ENCODE measurements at regions not wholly inside any gene's neighbourhood (a gene's known extent, or its start where the extent isn't known, plus 50 kb on each side); places are given as distances from the start of the nearest gene placed in this dataset.
"Not testable (repeated sequence)": the region's sequence is repeated elsewhere in the genome, so short reads cannot be mapped to it uniquely, and the experiment has no call there.

DNA sequence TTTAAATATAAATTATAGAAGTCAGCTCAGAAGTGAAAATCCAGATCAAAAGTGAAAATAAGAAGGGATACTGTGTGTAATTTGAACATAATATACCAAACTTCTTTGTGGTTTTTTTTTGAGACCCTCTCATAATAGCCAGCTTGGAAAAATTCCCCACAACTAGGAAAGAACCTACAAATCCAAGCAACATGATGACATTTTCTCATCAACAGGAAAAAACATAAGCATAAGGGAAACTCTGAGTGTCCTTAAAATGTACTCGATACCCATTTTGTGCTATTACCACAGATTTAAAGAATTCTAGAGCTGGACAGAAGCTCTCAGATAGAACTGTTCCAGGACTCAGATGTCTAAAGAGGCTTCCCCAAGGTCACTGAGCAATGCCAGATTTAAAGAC, 214.8 kb upstream of the KLF14 start:
- no peak for DNase-seq (ENCODE audit: low read depth)

DNA sequence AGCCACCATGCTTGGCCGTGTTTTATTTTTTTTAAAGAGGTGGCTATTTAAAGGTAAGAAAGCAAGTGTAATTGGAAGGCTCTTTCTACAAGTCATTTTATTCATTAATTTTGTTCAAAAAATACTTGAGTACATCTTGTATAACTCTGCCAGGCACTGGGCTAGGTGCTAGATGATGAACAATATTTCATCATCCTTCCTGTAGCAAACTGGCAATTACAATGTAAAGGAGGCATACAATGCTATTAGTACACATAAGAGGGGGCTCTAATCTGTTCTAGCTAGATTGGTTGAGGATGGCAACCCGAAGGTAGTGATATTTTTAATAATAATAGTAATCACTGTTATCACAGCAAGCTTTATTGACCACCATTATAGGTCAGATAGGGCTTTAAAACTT, 215.5 kb upstream of the KLF14 start:
- no peak for DNase-seq (ENCODE audit: low read depth)

DNA sequence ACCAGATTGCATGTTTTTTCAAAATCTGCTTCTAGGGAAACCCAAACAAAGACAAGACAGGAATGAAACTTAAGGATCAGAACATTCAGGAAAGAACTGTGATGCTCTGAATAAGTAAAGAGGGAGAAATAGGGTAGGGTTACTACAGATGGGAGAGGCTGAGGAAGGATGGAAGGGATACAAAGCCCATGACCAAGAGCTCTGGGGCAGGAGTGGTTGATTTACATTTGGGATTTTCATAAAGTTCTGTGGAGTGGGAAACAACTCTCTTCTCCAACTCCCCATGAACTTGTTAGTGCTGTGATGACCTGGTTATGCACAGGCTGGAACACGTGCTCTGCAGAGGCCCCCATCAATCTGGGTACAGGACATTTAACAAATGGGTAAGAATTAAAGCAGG, 216.0 kb upstream of the KLF14 start:
- DNase-seq (ENCODE audit: low read depth): no peak

DNA sequence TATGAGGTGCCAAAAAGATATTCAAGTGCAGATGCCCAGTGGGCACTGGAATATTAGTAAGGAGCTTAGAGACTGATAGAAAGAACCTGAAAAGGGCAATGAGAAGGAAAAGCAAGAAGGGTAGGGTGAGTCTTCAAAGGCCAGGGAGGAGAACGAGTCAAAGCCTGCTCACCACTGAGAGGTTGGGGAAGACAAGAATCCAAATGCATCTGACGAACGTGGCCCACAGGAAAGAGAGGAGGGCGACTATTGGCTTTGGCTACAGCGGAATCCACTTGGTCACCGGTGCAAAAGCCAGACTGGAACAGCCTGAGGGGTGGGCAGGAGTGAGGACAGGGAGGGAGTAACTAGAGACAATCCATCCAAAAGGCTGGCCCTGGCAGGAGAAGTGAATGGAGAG, 216.7 kb upstream of the KLF14 start:
- DNase-seq (ENCODE audit: low read depth): no peak

DNA sequence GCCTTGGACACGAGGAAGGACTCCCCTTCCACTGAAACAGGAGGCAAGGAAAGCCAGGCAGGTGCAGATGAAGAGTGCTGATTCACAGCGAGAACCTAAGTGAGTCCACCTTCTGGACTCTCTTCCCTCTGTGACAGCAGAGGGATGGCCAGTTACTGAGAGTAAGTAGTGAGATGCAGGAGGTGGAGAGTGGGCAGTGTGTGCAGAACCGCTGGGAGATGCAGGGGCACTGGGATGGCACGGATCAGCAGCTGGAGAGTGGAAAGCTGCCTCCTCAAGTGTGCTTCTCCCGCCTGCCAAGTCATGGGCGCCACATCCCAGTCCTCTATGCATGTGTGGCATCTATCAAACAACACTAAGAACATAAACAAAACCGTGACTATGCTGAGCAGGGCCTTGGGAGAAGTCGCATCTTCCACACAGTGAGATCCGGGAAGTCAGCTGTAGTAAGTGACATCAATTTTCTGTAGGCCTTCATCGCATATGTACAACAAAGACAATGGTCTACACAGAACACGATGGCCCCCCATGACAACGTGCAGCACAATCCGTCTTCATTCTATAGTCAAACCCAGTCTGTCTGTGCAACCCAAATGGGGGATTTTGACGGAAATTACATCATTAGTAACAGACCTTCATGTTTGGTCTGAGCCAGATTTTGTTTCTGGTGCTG, 217.4 kb upstream of the KLF14 start:
- no peak for DNase-seq (ENCODE audit: low read depth)

DNA sequence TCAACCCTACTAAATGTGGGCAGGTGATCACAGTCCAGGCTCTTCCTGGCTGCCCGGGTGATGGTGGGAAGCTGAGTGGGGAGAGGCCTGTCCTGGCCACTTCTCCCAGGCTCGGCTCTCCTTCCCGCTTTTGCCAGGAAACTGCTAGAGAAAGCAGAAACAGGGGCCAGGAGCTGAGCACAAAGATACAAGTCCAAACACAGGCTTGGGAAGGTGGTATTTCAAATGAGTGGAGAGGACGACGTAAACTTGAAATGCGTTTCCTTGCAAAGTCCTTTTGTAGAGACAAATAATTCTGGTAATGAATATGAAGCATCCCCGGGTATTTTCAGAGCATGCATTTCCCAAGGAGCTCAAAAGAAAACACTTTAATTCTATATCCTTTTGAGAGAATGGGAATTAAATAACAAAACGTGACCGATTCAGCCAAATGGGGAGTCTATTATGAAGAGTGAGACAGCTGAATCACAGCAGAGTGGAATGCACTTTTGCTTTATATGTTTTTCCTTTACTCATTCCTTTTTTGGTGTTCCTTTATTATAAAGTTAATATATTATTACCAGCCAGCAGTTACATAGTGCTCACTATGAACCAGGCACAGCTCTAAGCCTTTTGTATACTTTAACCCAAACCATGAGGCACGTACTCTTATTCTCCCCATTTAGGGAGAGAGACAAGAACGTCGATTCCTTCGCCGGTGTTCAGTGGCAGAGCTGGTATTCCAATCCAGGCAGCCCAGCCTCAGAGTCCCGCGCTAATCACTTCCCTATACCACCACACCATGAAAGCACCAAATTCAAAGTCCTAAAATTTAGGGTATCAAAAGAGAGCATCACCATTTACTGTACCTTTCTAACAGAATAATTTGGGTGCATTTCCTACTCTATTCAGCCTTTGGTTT, 218.2 kb upstream of the KLF14 start:
- DNase-seq (ENCODE audit: low read depth): no peak

DNA sequence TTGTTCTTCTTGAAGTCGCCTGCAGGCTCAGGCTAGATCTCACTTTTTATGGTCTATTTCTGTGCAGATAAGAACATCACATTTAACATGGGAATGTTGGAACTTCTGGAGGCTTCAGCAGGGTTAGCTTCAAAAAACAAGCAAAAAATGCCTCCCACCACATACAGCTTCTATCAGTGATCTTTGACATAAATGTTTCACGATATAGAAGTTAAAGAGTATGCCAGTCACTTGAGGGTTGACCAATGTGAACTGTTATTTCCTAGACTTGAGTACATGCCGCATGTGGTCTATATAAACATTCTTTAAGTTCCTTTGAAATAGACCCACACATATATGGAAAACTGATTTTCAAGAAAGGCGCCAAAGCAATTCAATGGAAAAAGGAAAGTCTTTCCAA, 219.2 kb upstream of the KLF14 start:
- DNase-seq (ENCODE audit: low read depth): no peak

DNA sequence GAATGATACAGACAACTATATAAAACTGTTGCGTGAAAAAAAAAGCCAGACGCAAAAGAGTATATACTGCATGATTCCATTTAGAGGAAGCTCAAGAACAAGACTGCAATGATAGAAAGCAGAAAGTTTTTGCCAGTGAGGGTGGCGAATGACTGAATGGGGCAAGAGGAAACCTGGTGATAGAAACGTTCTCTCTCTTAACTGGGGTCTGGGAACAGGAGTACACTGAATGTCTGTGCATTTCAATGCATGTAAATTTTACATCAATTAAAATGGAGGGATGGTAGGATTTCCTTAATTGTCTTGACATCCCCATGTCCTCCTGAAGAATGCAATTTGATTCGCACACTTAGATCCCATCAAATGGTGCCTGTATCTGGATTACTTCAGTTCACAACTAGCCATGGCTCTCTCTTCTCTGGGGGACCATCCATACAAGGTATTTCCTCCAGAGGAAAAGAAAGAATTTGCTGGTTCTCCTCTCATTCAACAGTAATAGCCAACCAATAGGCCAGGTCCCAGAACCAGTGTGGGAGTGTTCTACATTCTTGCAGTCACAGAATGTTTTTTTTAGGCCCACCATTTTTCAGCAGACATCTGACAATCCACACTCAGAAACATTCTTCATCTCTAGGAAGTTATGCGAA, 221.0 kb upstream of the KLF14 start:
- DNase-seq (ENCODE audit: low read depth): no peak

DNA sequence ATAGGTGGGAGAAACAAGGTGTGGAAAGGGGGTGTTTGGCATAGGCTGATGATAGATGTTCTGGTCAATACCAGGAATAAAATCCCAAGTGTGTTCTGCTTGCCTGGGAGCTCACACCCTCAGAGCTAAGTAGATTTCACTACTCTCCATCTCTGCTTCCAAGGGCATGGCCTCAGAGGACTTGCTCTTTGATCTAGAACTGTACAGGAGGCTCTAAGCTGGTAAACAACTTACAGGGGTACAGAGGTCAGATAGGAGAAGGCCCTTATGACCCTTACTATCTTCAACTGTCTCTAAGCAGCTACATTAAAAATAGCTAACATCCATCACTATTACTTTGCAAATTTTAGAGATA, 221.5 kb upstream of the KLF14 start:
- DNase-seq (ENCODE audit: low read depth): no peak

DNA sequence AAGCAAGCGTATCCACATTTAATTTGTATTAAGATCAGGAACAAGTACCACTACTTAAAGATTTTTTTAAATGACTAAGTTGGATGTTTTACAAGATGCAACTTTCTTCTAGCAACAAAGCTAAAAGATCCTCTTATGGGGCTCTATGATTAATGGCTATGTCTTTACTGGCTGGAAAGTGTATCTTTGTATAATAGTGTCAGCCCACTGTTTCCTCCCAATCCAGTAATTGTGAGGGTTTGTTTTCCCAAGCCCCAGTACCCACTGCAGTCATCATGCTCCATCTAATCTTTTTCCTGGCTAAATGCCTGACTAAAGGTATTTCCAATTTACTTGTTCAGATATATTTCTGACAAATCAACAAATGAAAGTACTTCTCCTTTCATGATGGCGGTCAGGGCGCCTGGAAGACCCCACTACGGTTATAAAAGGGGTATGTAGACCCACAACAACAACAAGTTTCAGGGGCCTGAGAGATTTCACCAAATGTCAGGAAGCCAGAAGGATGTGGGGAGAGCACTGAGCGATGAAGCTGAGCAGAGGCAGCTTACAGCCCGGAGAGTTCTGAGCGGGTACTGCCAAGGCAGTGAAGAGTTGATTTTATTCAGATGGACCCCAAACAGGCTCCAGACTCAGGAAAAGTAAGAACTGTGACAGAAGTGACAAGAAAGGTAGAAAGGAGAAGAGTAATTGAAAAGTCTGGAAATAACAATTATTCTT, 222.6 kb upstream of the KLF14 start:
- no peak for DNase-seq (ENCODE audit: low read depth)

DNA sequence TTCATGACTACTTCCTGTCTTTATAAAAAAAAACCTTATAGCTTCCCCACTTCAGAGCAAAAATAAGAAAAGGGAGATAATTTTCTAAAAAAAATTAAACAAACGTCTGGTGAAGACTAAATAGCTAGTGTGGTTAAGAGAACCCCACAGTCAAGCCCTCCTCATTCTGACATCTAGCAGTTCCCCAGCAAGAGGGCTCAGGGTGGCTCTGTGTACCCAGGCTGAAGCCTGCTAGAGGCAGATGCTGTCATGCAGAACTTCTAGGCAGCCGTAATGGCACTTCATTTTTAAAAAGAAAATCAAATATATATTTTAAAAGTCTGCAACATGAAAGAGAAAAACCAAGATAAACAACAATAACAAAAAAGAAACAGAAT, 223.1 kb upstream of the KLF14 start:
- no peak for DNase-seq (ENCODE audit: low read depth)

DNA sequence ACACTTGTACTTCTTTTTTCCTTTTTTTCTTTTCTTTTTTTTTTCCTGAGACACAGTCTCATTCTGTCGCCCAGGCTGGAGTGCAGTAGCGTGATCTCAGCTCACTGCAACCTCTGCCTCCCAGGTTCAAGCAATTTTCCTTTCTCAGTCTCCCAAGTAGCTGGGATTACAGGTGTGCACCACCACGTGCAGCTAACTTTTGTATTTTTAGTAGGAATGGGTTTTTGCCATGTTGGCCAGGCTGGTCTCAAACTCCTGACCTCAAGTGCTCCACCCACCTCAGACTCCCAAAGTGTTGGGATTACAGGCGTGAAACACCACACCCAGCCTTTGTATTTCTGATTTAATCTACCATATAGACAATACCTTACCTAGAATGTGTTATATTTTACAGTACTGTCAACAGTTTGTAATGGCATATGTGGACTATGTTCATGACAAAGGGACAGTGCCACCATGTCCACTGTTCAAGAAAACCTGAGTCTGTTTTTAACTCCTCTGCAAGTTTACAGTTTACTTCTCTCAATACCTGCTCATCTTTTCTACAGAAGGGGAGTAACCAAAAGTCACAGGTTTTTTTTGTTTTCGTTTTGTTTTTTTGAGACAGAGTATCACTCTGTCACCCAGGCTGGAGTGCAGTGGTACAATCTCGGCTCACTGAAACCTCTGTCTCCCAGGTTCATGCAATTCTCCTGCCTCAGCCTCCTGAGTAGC, 223.9 kb upstream of the KLF14 start:
- not testable (repeated sequence) for DNase-seq (ENCODE audit: low read depth)

DNA sequence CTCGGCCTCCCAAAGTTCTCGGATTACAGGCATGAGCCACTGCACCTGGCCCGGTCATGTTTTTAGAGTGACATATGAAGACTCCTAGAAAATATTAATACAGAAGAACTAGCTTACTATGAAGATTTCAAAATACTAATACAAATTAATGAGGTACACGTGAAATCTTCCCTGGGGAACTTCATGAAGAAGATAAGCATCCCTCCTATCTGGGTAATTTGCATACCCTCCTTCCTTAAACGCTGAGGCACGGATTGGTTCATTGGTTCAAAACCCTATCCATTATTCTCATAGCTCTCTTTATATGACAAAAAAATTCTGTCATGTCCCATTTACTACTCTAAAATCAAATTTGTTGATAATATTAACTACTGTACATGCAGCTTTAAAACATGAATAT, 224.8 kb upstream of the KLF14 start:
- no peak for DNase-seq (ENCODE audit: low read depth)

DNA sequence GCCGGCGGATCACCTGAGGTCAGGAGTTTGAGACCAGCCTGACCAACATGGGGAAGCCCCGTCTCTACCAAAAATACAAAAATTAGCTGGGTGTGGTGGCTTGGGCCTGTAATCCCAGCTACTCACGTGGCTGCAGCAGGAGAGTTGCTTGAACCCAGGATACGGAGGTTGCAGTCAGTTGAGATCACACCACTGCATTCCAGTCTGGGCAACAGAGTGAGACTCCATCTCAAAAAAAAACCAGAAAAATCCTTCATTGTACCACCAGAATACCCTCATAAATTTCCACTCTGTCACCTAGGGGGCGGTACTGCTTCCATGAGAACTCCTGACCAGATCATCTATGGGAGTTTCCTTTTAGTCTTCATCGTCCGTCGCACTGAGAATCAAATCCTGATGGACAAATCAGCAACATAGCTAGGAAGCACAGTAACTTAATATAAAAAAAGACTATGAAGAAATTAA, 225.8 kb upstream of the KLF14 start:
- no peak for DNase-seq (ENCODE audit: low read depth)

DNA sequence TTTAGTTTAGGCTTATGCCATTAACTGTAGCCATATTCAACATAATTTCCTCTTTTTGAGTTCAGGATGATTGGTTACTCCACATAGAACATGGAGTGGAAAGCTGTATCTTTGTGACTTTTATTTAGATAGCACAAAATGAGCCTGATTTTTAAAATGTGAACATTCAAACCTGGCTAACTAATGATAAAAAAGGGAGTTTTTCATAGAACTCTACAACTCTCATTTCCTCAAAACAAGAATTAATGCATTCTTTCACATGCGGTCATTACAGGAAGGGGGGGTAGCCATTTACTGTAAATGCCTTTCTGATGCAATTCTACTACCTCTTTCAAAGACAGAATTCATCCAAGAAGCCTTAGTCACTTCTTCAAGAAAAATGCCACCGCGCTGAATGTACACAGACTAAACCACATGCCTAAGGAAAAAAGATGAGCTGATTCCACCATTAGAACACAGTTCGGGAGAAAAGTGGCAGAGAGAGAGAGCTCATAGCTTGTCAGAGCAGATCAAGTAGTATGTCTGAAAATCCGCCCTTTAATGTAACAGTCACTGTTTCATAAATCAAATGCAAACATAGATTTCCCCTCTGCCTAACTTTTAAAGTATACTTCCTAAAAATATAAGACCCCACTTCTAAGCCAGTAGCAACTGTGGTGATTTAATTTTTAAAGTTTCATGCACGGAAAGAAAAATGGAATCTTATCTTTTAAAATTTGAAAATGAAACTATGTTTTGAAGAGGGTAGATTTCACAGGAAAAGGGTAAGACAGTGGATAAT, 226.4 kb upstream of the KLF14 start:
- DNase-seq (ENCODE audit: low read depth): no peak

DNA sequence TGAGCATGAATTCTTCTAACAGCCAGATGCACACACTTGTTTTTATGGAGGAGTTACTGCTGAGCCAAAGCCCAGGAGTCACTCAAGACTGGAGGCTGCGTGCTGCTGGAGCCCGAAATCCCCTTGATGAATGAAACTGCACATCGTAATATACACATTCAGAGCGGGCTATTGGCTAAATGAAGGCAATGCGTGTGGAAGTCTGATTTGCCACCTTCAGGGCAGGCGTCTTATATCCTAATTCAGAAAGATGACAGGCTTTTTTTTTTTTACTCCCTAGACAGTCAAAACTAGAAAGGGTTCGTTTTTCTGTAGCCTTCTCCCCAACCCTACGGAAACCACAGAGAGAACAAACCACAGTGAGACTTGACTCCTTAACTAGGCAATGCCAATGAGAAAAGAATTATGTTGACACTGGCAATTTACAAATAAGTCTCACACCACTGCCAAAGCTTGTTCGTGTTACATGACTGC, 227.2 kb upstream of the KLF14 start:
- DNase-seq (ENCODE audit: low read depth): peak; percentile 24

DNA sequence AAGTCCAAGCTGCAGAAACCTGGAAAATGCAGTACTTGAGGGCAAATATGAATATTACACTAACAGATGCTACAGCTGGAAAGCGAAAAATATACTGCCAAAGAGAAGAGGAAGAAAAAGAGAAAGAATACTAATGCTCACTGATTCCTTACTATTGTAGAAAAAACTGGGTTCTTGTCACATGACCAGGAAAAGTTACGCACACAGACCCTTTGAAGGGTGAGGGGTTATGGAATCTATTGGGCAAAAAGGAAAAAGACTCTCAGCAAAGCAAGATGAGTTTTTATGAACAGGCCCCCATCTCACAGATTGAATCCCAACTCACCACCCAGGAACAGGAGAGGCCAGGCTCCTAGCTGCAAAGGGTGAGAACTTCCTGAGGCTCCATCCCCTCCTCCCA, 228.1 kb upstream of the KLF14 start:
- DNase-seq (ENCODE audit: low read depth): no peak

DNA sequence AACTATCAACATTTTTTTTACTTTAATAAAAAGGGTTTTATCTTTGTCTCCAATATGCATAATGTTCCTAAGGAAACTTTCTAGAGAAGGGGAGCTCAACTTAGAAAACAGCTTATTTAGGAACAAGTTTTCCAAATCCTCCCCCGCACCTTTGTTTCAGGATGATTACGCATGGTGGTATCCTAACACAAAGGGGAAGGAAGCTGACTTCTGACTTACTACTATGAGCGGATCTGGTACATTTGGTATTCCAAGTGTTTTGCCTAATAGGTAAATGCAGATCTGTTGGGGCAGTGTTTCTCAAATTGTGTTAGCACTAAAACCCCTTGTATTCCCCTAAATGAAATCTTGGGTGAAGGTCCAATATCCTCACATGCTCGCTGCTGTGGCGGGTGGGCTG, 229.3 kb upstream of the KLF14 start:
- no peak for DNase-seq (ENCODE audit: low read depth)

DNA sequence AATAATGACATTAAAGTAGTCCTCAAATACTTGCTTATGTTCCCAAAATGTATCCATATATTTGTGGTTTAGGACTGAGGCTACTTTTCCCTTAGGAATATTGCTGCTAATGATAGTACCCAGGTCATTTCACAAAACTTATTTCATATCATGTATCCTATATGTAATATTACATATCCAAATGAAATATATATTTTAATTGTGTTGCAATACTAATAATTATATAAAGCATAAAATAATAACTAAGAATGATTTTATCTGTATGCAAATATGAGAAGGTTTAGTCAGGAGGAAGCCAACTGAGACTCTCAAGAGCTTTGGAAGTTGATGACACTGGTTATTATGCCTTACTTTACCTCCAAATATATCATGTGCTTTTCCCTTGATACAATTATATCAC, 231.5 kb upstream of the KLF14 start:
- no peak for DNase-seq (ENCODE audit: low read depth)

DNA sequence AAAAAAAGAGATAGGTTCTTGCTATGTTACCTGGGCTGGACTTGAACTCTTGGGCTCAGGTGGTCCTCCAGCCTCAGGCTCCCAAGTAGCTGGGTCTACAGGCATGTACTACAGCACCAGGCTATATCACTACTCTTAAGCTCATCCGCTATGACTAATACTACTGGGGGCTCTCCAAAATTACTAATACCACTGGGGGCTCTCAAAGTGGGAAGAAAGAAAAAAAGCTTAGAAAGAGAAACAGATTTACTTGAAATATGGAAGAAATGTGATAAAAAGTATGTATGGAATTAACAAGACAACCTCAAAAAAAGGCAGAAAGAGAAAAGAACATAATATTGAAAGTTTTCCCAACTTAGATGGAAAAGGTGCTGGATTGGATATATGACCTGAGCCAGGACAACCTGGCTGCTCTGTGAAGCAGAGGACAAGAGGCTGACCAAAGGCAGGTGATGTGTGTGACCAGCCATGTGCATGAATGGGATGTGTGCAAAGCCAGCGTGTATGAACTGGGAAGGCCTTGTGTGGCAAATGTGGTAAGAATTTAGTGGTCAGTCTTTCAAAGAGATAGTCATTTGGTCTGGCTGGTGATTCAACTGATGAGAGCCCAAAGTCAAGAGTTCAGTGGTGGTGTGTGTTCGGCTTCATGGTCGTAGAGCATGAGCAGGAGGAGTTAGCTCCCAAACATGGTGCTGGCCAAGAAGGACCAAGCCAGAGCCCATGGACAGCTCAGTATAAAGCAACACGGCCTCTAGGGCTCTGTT, 232.4 kb upstream of the KLF14 start:
- DNase-seq (ENCODE audit: low read depth): no peak
